ENCODE measurements at regions not wholly inside any gene's neighbourhood (a gene's known extent, or its start where the extent isn't known, plus 50 kb on each side); places are given as distances from the start of the nearest gene placed in this dataset.
"Not testable (repeated sequence)": the region's sequence is repeated elsewhere in the genome, so short reads cannot be mapped to it uniquely, and the experiment has no call there.

DNA sequence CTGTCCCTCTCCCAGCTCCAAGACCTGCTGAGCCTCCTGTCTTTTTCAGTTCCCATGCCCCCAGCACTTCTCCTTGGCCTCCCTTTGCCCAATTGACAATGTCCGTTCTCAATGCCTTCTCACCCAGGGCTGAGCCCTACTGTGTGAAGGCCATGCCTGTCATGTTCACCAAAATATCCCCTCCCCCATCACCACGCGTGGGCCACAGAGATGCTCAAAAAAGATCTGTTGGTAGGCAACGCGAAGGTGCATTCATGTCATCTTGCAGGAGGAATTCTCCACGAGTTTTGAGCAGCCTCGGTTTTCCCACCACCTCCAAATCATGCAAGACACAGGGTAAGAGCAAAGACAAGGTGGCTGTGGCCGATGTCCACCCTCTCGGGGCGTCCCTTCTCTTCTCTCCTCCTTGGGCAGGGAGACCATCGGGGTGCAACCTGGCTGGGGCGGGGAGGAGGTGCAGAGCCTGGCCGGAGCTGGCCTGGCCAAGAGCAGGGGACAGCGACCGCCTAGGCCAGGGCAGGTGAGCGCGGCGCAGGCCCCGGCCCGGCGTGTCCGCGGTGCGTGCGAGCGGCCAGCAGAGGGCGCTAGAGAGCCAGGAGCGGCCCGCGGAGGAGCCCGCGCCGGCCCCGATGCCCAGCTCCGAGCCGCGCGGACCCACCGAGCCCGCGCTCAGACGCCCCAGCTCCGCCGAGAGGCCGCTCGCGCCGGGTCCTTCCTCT is 56.3 kb upstream of the KRTAP5-11 start:
- peak; percentile 76 for DNase-seq (ENCODE audit: low read depth, low spot score)

- DNase-seq (ENCODE audit: low read depth, low spot score), result not testable (repeated sequence)
Observed at GRCh38 chr11:71639520-71639849, 56.8 kb upstream of the KRTAP5-11 start.

DNA sequence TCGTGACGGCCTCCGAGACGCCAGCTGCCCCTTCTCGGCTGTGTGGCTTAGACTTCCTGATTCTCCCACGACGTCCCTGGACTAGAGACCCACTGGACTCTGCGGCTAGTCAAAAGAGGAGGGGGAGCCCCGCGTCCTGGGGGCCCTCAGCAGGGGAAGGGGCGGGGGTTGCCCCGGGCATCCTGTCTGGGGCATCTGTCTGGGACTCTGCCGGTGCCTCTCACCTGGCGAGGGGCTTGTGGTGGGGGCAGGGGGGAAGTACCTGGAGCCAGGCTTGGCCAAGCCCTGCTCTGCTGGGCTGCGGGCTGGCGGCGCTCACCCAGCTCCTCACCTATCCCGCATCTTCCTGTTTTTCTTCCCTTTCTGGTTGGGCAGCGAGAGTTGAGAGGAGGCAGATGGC is 57.2 kb upstream of the KRTAP5-11 start:
- not testable (repeated sequence) for DNase-seq (ENCODE audit: low read depth, low spot score)

- DNase-seq (ENCODE audit: low read depth, low spot score), result not testable (repeated sequence)
Observed at GRCh38 chr11:71647078-71647477, 64.4 kb upstream of the KRTAP5-11 start.

DNA sequence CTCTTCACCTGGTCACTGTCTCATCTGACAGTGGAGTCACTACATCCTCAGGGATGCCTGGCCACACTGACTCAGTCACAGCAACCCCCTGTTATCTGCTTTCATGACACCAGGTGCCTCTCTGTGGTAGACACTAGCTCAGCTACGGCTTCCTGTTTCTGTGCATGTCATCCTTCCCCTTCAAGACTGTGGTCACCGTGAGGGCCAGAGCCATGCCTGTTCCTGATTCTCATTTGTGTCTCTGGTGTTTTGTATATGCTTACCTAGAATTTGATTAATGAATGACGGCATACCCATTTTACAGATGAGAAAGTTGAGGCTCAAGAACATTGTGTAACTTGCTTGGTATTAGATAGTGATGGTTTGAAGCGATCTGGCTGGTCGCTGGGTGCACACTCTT is 70.3 kb upstream of the KRTAP5-11 start:
- not testable (repeated sequence) for DNase-seq (ENCODE audit: low read depth, low spot score)

DNA sequence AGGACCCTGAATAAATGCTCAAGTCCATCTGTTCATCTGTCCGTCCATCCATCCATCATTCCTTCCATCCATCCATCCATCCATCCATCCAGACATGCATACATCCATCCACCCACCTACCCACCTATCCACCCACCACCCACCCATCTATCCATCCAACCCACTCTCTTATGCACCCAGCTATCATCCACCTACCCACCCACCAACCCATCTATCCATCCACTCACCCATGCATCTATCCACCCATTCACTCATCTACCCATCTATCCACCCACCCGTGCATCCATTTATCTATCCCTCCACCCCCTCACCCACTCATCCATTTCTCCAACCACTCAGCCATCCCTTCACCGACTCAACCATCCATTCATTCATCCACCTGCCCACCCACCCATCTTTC is 71.7 kb upstream of the KRTAP5-11 start:
- not testable (repeated sequence) for DNase-seq (ENCODE audit: low read depth, low spot score)

DNA sequence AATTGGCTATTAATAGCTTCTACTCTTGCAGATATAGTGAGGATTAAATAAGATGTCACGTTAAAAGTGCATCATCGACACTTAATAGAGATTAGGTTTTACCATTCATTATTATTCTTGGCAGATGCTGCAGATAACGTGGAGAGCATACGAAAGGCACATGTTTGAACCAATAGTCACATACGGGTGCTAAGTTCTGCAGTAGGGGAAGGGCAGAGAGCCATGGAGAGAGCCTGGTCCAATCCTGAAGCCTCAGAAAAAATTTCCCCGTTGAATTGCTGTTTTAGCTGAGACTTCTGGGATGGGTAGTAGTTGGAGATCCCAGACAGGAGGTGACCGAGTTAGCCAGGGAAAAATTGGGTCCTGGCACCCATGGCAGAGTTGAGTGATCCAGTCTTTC is 72.4 kb upstream of the KRTAP5-11 start:
- DNase-seq (ENCODE audit: low read depth, low spot score), result not testable (repeated sequence)

DNA sequence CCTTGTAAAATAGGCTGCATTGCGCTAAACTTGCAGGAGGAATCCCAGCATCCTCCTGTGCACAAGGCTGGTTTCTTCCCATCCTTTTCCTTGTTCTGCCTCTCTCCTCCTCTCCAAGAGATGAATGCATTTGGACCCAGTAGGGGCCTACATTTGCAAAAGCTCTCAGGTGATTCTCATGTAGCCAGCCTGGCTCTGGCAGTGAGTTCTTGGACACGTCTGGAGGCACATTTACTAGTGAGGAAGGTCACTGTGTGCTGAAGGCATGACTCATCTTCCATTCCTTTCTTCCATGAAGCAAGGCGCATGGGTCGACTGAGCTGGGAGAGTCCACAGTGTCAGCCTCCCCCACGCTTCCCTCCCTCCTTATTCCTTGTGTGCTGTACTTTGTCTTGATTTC is 73.8 kb upstream of the KRTAP5-11 start:
- DNase-seq (ENCODE audit: low read depth, low spot score), result not testable (repeated sequence)

GRCh38 chr11:71664941-71665340 is 82.3 kb upstream of the KRTAP5-11 start:
- DNase-seq (ENCODE audit: low read depth, low spot score), result not testable (repeated sequence)

DNA sequence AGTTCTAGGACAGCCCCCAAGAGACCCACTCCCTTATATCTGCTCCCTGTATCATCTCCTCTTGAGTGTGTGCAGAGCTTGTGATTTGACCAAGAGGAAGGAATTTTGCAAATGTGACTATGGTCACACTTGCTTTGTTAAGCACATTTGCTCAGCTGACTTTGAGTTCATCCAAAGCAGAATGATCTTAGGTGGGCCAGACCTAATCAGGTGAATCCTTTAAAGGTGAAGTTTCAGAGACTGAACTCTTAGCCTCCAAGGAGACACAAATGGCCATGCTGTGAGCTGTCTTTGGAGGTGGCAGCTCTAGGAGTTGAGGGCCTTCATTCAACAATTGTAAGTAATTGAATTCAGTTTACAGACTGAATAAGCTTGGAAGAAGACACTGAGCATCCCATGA is 115.4 kb upstream of the KRTAP5-11 start:
- DNase-seq (ENCODE audit: low read depth, low spot score), result not testable (repeated sequence)

GRCh38 chr11:71698961-71699360 is 116.3 kb upstream of the KRTAP5-11 start:
- DNase-seq (ENCODE audit: low read depth, low spot score), result not testable (repeated sequence)

- DNase-seq (ENCODE audit: low read depth, low spot score), result not testable (repeated sequence)
Observed at GRCh38 chr11:71701435-71702291, 119.0 kb upstream of the KRTAP5-11 start.

DNA sequence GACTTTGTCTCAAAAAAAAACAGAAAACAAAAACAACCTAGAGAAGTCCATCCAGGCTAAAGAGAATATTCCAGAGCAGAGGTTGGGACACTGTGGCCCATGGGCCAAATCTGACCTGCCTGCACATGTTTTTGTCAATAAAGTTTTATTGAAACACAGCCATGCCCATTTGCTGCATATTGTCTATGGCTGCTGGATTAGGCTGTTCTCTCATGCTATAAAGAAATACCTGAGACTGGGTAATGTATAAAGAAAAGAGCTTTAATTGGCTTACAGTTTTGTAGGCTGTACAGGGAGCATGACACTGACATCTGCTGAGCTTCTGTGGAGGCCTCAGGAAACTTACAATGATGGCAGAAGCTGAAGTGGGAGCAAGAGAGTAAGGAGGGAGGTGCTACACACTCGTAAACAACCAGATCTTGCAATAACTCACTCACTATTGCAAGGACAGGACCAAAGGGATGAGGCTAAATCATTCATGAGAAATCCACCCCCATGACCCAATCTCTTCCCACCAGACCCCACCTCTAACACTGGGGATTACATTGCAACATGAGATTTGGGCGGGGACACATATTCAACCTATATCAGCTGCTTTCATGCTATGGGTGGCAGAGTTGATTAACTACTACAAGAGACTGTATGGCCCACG is 122.5 kb upstream of the KRTAP5-11 start:
- not testable (repeated sequence) for DNase-seq (ENCODE audit: low read depth, low spot score)

GRCh38 chr11:71705738-71706432 is 123.2 kb upstream of the KRTAP5-11 start:
- DNase-seq (ENCODE audit: low read depth, low spot score), result not testable (repeated sequence)

GRCh38 chr11:71707083-71707482 is 124.4 kb upstream of the KRTAP5-11 start:
- DNase-seq (ENCODE audit: low read depth, low spot score), result not testable (repeated sequence)

- DNase-seq (ENCODE audit: low read depth, low spot score), result not testable (repeated sequence)
Observed at GRCh38 chr11:71709541-71709940, 123.5 kb upstream of the DEFB108B start.

- DNase-seq (ENCODE audit: low read depth, low spot score), result peak; percentile 45
Observed at GRCh38 chr11:71710171-71710671, 122.8 kb upstream of the DEFB108B start.

GRCh38 chr11:71710701-71711385 is 122.2 kb upstream of the DEFB108B start:
- not testable (repeated sequence) for DNase-seq (ENCODE audit: low read depth, low spot score)

- not testable (repeated sequence) for DNase-seq (ENCODE audit: low read depth, low spot score)
Observed at GRCh38 chr11:71712350-71712749, 120.7 kb upstream of the DEFB108B start.

- not testable (repeated sequence) for DNase-seq (ENCODE audit: low read depth, low spot score)
Observed at GRCh38 chr11:71712846-71713245, 120.2 kb upstream of the DEFB108B start.

GRCh38 chr11:71714510-71714909 is 118.5 kb upstream of the DEFB108B start:
- DNase-seq (ENCODE audit: low read depth, low spot score), result not testable (repeated sequence)
